SK-N-SH (cell line): ENCODE measurements at regions not wholly inside any gene's neighbourhood (a gene's known extent, or its start where the extent isn't known, plus 50 kb on each side); places are given as distances from the start of the nearest gene placed in this dataset.

Experiments used
- CTCF ChIA-PET: fragments of 300-600, 350-600 bp; formaldehyde crosslinking; extraction: SDS; loops from one replicate; lab custom pipeline; 2021; lab: Yijun Ruan, JAX
- POLR2A ChIA-PET: fragments of 350-600 bp; sonication (Branson Sonifier 250); formaldehyde crosslinking; extraction: SDS; loops from one replicate; lab custom pipeline; 2020; ENCODE audit warnings: antibody characterized with exemption, inconsistent platforms; lab: Yijun Ruan, JAX
- DNase-seq: peaks from one replicate; pipeline ENCODE4 v3.0.0; 2012
- H2AFZ ChIP-seq: fragments of 200-600 bp; sonication (generic); 2 replicates; pipeline ENCODE4 v1.8.1; 2016; ENCODE audit warnings: antibody characterized with exemption, mild to moderate bottlenecking, low read depth
- H3F3A ChIP-seq: fragments of 200-600 bp; sonication (generic); replicated peaks from 2 replicates; pipeline ENCODE3; 2016; ENCODE audit warnings: antibody characterized with exemption, mild to moderate bottlenecking; ENCODE audit not compliant: insufficient read depth
- H3K27ac ChIP-seq, 2 experiments: fragments of 200-500 bp in 1 of 2; fragments of 200-600 bp in 1 of 2; sonication (Bioruptor generic) in 1 of 2; sonication (generic), shearing (Covaris generic) in 1 of 2; 2 replicates each; pipeline versions ENCODE4 v1.5.1 to v1.6.1; 2014 to 2016; ENCODE audit warnings: low read depth in 2 of 2, inconsistent platforms in 1 of 2, low read length in 1 of 2, mild to moderate bottlenecking in 1 of 2, mixed read lengths in 1 of 2
- H3K27me3 ChIP-seq: fragments of 200-600 bp; sonication (generic), shearing (Covaris generic); 2 replicates; pipeline ENCODE4 v1.6.1; 2016; ENCODE audit warnings: mixed run types; ENCODE audit not compliant: insufficient read depth
- H3K36me3 ChIP-seq, 2 experiments: fragments of 200-500 bp in 1 of 2; fragments of 200-600 bp in 1 of 2; sonication (Bioruptor generic) in 1 of 2; sonication (generic) in 1 of 2; replicated peaks in 1 of 2; 2 replicates each; pipeline versions ENCODE3 to v1.5.1; 2014 to 2016; ENCODE audit warnings: low read length in 1 of 2, mild to moderate bottlenecking in 1 of 2; ENCODE audit not compliant: insufficient read depth in 2 of 2, control insufficient read depth in 1 of 2
- H3K4me1 ChIP-seq, 2 experiments: fragments of 200-500 bp in 1 of 2; fragments of 200-600 bp in 1 of 2; sonication (Bioruptor generic) in 1 of 2; sonication (generic), shearing (Covaris generic) in 1 of 2; 2 replicates each; pipeline versions ENCODE4 v1.5.1 to v1.6.1; 2014 to 2016; ENCODE audit warnings: low read depth in 1 of 2, low read length in 1 of 2, mixed run types in 1 of 2; ENCODE audit not compliant: insufficient read depth in 2 of 2, control insufficient read depth in 1 of 2
- H3K4me2 ChIP-seq: fragments of 200-600 bp; sonication (generic), shearing (Covaris generic); 2 replicates; pipeline ENCODE4 v1.6.1; 2017; ENCODE audit warnings: mixed run types
- H3K4me3 ChIP-seq, 2 experiments: fragments of 200-500 bp in 1 of 2; fragments of 200-600 bp in 1 of 2; sonication (Bioruptor generic) in 1 of 2; sonication (generic), shearing (Covaris generic) in 1 of 2; 2 replicates each; pipeline versions ENCODE4 v1.5.1 to v1.8.1; 2014 to 2016; ENCODE audit warnings: low read depth in 2 of 2, inconsistent platforms in 1 of 2, low read length in 1 of 2, mild to moderate bottlenecking in 1 of 2, mixed read lengths in 1 of 2, moderate library complexity in 1 of 2
- H3K79me2 ChIP-seq: fragments of 200-600 bp; sonication (generic); 2 replicates; pipeline ENCODE4 v1.8.1; 2017; ENCODE audit warnings: mild to moderate bottlenecking; ENCODE audit not compliant: insufficient read depth
- H3K9ac ChIP-seq: fragments of 200-600 bp; sonication (generic); 2 replicates; pipeline ENCODE4 v1.6.1; 2017; ENCODE audit warnings: mixed run types
- H3K9me2 ChIP-seq: fragments of 200-600 bp; sonication (generic); 2 replicates; pipeline ENCODE4 v1.6.1; 2017; ENCODE audit warnings: mixed run types
- H3K9me3 ChIP-seq: fragments of 200-600 bp; sonication (generic); 2 replicates; pipeline ENCODE4 v1.6.1; 2017; ENCODE audit warnings: mixed run types, mild to moderate bottlenecking, moderate library complexity
- H4K20me1 ChIP-seq: fragments of 200-600 bp; sonication (generic); 2 replicates; pipeline ENCODE4 v1.6.1; 2017; ENCODE audit warnings: mild to moderate bottlenecking, mixed run types; ENCODE audit not compliant: insufficient read depth
- EP300 ChIP-seq, 2 experiments: IDR thresholded peaks; 2 replicates each; pipeline versions ENCODE4 v1.4.0 to v1.6.1; 2012; ENCODE audit warnings: borderline replicate concordance in 1 of 2, low read depth in 1 of 2, low read length in 1 of 2
- FOSL2 ChIP-seq: IDR thresholded peaks from 2 replicates; pipeline ENCODE4 v1.4.0; 2012; ENCODE audit warnings: low read depth, mild to moderate bottlenecking, moderate library complexity, borderline replicate concordance
- MXI1 ChIP-seq: IDR thresholded peaks from 2 replicates; pipeline ENCODE4 v1.6.1; 2012; ENCODE audit warnings: mild to moderate bottlenecking, low read depth, low read length, improper control_type of control experiment
- NRF1 ChIP-seq: IDR thresholded peaks from 2 replicates; pipeline ENCODE4 v1.6.1; 2012; ENCODE audit warnings: low read depth, mild to moderate bottlenecking, low read length
- POLR2AphosphoS5 ChIP-seq: IDR thresholded peaks from 2 replicates; pipeline ENCODE4 v1.6.1; 2012; ENCODE audit warnings: low read depth, low read length
- RCOR1 ChIP-seq: fragments of 150-350 bp; IDR thresholded peaks from 2 replicates; pipeline ENCODE4 v1.6.1; 2017; ENCODE audit warnings: antibody characterized with exemption, low read length
- RXRA ChIP-seq: IDR thresholded peaks from 2 replicates; pipeline ENCODE4 v1.4.0; 2012; ENCODE audit warnings: low read depth, mild to moderate bottlenecking, borderline replicate concordance
- TEAD4 ChIP-seq: IDR thresholded peaks from 2 replicates; pipeline ENCODE4 v1.4.0; 2012; ENCODE audit warnings: mild to moderate bottlenecking, borderline replicate concordance; ENCODE audit not compliant: insufficient read depth
- whole genome bisulfite sequencing: methylation state at CpG from one replicate; pipeline ENCODE4 v1.1.6; 2017; ENCODE audit warnings: low lambda C conversion rate; 5-methylcytosine and 5-hydroxymethylcytosine counted together
- TF ChIP-seq, protein P1 (sequence below): fragments of 150-350 bp; IDR thresholded peaks from 2 replicates; pipeline ENCODE4 v1.6.1; 2016; ENCODE audit warnings: mild to moderate bottlenecking, low read depth, low read length
- TF ChIP-seq, protein P2 (sequence below): IDR thresholded peaks from 2 replicates; pipeline ENCODE4 v1.6.1; 2012; ENCODE audit warnings: mild to moderate bottlenecking, low read depth, low read length, moderate library complexity

DNA sequence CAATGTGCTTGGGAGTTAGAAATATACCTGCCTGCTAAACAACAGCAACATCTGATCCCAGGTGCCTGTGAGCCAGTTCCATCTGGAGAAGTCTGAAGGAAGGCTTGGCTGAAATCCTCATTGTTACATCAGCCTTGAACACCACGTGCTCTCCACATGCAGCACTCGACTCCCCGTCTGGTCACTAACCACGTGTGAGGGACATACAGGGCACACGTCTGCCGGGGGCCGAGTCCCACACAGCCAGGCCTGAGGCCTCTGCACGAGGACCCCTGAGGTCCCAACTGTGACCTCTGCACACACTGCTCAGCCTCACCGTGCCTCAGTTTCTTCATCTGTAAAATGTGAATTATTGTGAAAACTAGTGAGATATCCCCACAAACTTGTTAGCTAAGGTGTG is 236.5 kb upstream of the SALL3 start:
- H3K27ac ChIP-seq, result no peak overlapping the region
- H4K20me1 ChIP-seq, result no peaks in the 10 kb centered on the region
- no peak for DNase-seq
- no peak for TF ChIP-seq RCOR1
- H3K9ac ChIP-seq, result no peak overlapping the region
- POLR2A ChIA-PET, result no interaction called here
- CTCF ChIA-PET, result interaction anchor here (0.6 kb wide), 1 partner anchor 15 kb away, joined by 3 read pairs; no protein-coding TSS in a partner anchor
- WGBS, result 15% methylated on average over 8 of the region's 9 CpGs
- no peaks in the 10 kb centered on the region for H3K36me3 ChIP-seq
- H3K4me2 ChIP-seq, result no peak overlapping the region
- H3K4me3 ChIP-seq, result no peak overlapping the region
- H2AFZ ChIP-seq, result no peak overlapping the region
- H3K79me2 ChIP-seq, result no peaks in the 10 kb centered on the region
- no peaks in the 10 kb centered on the region for H3F3A ChIP-seq
- peaks cover 13% of the 10 kb centered on the region for H3K27me3 ChIP-seq
- no peaks in the 10 kb centered on the region for H3K9me3 ChIP-seq
- no peaks in the 10 kb centered on the region for H3K9me2 ChIP-seq
- no peaks in the 10 kb centered on the region for H3K4me1 ChIP-seq

DNA sequence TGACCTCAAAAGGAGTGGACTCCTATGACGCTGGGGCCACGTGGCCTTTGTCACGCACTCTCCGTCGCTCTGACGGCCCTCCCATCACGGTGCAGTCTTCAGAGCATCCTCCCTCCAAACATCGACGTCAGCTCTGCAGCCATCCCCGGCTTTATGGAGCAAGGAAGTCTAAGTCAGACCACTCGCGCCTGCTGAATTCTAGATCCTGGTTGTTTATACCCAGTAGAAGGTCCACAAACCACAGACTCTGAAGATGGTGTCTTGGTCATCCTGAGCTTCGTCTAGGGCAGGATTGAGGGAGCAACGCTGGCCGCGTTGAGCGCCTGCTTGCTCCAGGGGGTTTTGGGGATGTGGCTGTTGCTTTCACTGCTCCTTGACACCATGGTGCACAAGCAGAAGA is 228.0 kb upstream of the SALL3 start:
- ChIA-PET POLR2A (no interaction called here), CTCF (interaction anchor here (1.0 kb wide), 1 partner anchor 12 kb away, joined by 4 read pairs; no protein-coding TSS in a partner anchor)
- Histone ChIP-seq H4K20me1 (no peaks in the 10 kb centered on the region), H3K4me1 (no peaks in the 10 kb centered on the region), H3K9me3 (no peaks in the 10 kb centered on the region), H3F3A (no peaks in the 10 kb centered on the region), H3K79me2 (no peaks in the 10 kb centered on the region), H3K4me2 (no peak overlapping the region), H3K27me3 (no peaks in the 10 kb centered on the region), H3K9ac (no peak overlapping the region), H3K4me3 (no peak overlapping the region), H3K27ac (no peak overlapping the region), H3K9me2 (no peaks in the 10 kb centered on the region), H3K36me3 (no peaks in the 10 kb centered on the region), H2AFZ (no peak overlapping the region)
- WGBS, result 4% methylated on average over 17 of the region's 17 CpGs
- no peak for TF ChIP-seq EP300 (IDR thresholded peaks at IDR 0.05; ENCODE audit: borderline replicate concordance in 1 of 2, low read depth in 1 of 2, low read length in 1 of 2)
- no peak for TF ChIP-seq FOSL2
- TF ChIP-seq RCOR1, result no peak
- TF ChIP-seq RXRA, result no peak
- TF ChIP-seq TEAD4, result no peak
- TF ChIP-seq POLR2AphosphoS5, result no peak
- TF ChIP-seq MXI1, result no peak
- TF ChIP-seq NRF1, result no peak
- TF ChIP-seq, protein P1, sequence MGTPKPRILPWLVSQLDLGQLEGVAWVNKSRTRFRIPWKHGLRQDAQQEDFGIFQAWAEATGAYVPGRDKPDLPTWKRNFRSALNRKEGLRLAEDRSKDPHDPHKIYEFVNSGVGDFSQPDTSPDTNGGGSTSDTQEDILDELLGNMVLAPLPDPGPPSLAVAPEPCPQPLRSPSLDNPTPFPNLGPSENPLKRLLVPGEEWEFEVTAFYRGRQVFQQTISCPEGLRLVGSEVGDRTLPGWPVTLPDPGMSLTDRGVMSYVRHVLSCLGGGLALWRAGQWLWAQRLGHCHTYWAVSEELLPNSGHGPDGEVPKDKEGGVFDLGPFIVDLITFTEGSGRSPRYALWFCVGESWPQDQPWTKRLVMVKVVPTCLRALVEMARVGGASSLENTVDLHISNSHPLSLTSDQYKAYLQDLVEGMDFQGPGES, result no peak
- TF ChIP-seq, protein P2, sequence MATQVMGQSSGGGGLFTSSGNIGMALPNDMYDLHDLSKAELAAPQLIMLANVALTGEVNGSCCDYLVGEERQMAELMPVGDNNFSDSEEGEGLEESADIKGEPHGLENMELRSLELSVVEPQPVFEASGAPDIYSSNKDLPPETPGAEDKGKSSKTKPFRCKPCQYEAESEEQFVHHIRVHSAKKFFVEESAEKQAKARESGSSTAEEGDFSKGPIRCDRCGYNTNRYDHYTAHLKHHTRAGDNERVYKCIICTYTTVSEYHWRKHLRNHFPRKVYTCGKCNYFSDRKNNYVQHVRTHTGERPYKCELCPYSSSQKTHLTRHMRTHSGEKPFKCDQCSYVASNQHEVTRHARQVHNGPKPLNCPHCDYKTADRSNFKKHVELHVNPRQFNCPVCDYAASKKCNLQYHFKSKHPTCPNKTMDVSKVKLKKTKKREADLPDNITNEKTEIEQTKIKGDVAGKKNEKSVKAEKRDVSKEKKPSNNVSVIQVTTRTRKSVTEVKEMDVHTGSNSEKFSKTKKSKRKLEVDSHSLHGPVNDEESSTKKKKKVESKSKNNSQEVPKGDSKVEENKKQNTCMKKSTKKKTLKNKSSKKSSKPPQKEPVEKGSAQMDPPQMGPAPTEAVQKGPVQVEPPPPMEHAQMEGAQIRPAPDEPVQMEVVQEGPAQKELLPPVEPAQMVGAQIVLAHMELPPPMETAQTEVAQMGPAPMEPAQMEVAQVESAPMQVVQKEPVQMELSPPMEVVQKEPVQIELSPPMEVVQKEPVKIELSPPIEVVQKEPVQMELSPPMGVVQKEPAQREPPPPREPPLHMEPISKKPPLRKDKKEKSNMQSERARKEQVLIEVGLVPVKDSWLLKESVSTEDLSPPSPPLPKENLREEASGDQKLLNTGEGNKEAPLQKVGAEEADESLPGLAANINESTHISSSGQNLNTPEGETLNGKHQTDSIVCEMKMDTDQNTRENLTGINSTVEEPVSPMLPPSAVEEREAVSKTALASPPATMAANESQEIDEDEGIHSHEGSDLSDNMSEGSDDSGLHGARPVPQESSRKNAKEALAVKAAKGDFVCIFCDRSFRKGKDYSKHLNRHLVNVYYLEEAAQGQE, result no peak
- DNase-seq, result no peak
